Esophagus squamous epithelium (tissue), 4 donors: ENCODE measurements at regions not wholly inside any gene's neighbourhood (a gene's known extent, or its start where the extent isn't known, plus 50 kb on each side); places are given as distances from the start of the nearest gene placed in this dataset.

Experiments
- POLR2A ChIP-seq, 4 donors: fragments of 450-650 bp; IDR thresholded peaks; one replicate each; pipeline ENCODE4 v1.6.1; 2017; ENCODE audit warnings: antibody characterized with exemption in 4 of 4, mild to moderate bottlenecking in 4 of 4, moderate library complexity in 3 of 4
- TF ChIP-seq, protein P1 (sequence below), 6 experiments: fragments of 450-650 bp in 4 of 6; fragments of 200-600 bp in 2 of 6; sonication (generic) in 2 of 6; IDR thresholded peaks; one replicate each; pipeline ENCODE4 v1.5.1; 2016 to 2019; ENCODE audit warnings: antibody characterized with exemption in 6 of 6, mild to moderate bottlenecking in 4 of 6, moderate library complexity in 4 of 6

DNA sequence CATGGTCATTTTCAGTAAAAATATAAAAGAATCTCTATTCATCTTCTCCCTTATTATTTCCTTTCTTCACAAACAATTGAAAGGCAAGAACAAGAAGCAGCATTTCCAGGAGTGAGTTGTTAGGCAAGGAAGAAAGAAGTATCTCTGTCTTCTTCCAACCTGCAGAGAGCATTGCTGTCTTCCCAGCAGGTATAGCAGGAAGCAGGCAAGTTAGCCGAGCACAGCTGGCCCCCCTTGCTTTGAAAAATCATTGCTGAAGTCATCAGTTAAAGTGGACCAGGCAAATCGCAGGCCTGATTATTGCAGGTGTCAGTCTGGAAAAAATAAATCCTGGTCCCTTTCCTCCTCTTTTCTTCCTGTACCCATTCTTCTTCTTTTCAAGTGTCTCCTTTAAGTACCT is 353.1 kb upstream of the BRINP1 start:
- TF ChIP-seq, protein P1, sequence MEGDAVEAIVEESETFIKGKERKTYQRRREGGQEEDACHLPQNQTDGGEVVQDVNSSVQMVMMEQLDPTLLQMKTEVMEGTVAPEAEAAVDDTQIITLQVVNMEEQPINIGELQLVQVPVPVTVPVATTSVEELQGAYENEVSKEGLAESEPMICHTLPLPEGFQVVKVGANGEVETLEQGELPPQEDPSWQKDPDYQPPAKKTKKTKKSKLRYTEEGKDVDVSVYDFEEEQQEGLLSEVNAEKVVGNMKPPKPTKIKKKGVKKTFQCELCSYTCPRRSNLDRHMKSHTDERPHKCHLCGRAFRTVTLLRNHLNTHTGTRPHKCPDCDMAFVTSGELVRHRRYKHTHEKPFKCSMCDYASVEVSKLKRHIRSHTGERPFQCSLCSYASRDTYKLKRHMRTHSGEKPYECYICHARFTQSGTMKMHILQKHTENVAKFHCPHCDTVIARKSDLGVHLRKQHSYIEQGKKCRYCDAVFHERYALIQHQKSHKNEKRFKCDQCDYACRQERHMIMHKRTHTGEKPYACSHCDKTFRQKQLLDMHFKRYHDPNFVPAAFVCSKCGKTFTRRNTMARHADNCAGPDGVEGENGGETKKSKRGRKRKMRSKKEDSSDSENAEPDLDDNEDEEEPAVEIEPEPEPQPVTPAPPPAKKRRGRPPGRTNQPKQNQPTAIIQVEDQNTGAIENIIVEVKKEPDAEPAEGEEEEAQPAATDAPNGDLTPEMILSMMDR (IDR thresholded peaks at IDR 0.05): no peak
- TF ChIP-seq POLR2A (IDR thresholded peaks at IDR 0.05): no peak
